Adrenal gland (tissue), 5 donors: ENCODE measurements at regions not wholly inside any gene's neighbourhood (a gene's known extent, or its start where the extent isn't known, plus 50 kb on each side); places are given as distances from the start of the nearest gene placed in this dataset.

Experiments
- POLR2A ChIP-seq, 2 donors: fragments of 450-650 bp; IDR thresholded peaks; one replicate each; pipeline ENCODE4 v1.6.1; 2017; ENCODE audit warnings: antibody characterized with exemption in 2 of 2, mild to moderate bottlenecking in 2 of 2, moderate library complexity in 1 of 2
- TF ChIP-seq, protein P1 (sequence below), 6 experiments: fragments of 450-650 bp in 4 of 6; fragments of 200-600 bp in 2 of 6; sonication (generic) in 1 of 6; IDR thresholded peaks; 1 replicate in 5 of 6; 2 replicates in 1 of 6; pipeline versions ENCODE4 v1.5.1 to v1.8.0; 2016 to 2021; ENCODE audit warnings: antibody characterized with exemption in 6 of 6, mild to moderate bottlenecking in 2 of 6, moderate library complexity in 1 of 6
- donor health status: DM: no; HTN: no; CAD: no.

DNA sequence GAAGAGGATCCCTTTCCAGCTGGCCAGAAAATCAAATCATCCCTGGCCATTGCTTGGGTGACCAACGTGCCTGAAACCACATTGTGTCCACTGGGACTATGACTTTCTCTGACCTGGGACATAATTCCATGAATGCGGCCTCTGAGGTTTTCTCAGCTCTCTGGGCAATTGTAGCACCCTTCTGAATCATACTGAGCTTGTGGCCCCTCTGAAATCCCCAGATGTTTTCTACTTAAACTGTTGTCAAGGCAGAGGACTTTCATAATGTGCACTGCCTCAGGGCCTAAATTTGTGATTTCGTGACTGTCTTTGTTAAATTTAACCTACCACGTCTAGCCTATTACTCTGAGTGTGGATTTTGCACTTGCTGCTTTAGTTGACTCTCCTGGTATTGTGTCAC is 321.1 kb upstream of the PLET1 start:
- TF ChIP-seq, protein P1, sequence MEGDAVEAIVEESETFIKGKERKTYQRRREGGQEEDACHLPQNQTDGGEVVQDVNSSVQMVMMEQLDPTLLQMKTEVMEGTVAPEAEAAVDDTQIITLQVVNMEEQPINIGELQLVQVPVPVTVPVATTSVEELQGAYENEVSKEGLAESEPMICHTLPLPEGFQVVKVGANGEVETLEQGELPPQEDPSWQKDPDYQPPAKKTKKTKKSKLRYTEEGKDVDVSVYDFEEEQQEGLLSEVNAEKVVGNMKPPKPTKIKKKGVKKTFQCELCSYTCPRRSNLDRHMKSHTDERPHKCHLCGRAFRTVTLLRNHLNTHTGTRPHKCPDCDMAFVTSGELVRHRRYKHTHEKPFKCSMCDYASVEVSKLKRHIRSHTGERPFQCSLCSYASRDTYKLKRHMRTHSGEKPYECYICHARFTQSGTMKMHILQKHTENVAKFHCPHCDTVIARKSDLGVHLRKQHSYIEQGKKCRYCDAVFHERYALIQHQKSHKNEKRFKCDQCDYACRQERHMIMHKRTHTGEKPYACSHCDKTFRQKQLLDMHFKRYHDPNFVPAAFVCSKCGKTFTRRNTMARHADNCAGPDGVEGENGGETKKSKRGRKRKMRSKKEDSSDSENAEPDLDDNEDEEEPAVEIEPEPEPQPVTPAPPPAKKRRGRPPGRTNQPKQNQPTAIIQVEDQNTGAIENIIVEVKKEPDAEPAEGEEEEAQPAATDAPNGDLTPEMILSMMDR (IDR thresholded peaks at IDR 0.05) = no peak
- TF ChIP-seq POLR2A (IDR thresholded peaks at IDR 0.05) = no peak
